RCC 7860 (cell line): ENCODE measurements at regions not wholly inside any gene's neighbourhood (a gene's known extent, or its start where the extent isn't known, plus 50 kb on each side); places are given as distances from the start of the nearest gene placed in this dataset.
"Not testable (repeated sequence)": the region's sequence is repeated elsewhere in the genome, so short reads cannot be mapped to it uniquely, and the experiment has no call there.

ENCODE experiments used
- DNase-seq: peaks from one replicate; pipeline ENCODE4 v3.0.0-alpha.2; 2015; ENCODE audit warnings: low spot score
- FAIRE-seq: peaks from 2 replicates; lab custom pipeline; 2012; peaks lifted over from hg19 to GRCh38; lab: Jason Lieb, UNC

- DNase-seq (no peak), FAIRE-seq (no peak)
Measured at GRCh38 chr14:61602003-61602732, 93.1 kb upstream of the HIF1A start.

GRCh38 chr14:61602733-61603077, 92.6 kb upstream of the HIF1A start:
- FAIRE-seq, result no peak

GRCh38 chr14:61603736-61604135, 91.6 kb upstream of the HIF1A start:
- no peak for FAIRE-seq
- no peak for DNase-seq

More at GRCh38 chr14:61602733-61603077, 92.6 kb upstream of the HIF1A start:
- DNase-seq, result no peak

- DNase-seq (no peak), FAIRE-seq (no peak)
Measured at GRCh38 chr14:61607570-61608244, 87.6 kb upstream of the HIF1A start.

GRCh38 chr14:61608245-61609165, 86.8 kb upstream of the HIF1A start:
- DNase-seq (no peak), FAIRE-seq (no peak)

- DNase-seq, result peak; percentile 42
Measured at GRCh38 chr14:61609191-61609843, 86.0 kb upstream of the HIF1A start.

GRCh38 chr14:61609884-61610283, 85.4 kb upstream of the HIF1A start:
- no peak for DNase-seq
- no peak for FAIRE-seq

More at GRCh38 chr14:61609191-61609843, 86.0 kb upstream of the HIF1A start:
- FAIRE-seq, result no peak

- FAIRE-seq (no peak), DNase-seq (no peak)
Measured at GRCh38 chr14:61610900-61611299, 84.4 kb upstream of the HIF1A start.

GRCh38 chr14:61611880-61612630, 83.3 kb upstream of the HIF1A start:
- FAIRE-seq (no peak), DNase-seq (no peak)

- DNase-seq, FAIRE-seq: not testable (repeated sequence)
Measured at GRCh38 chr14:61613006-61613405, 82.3 kb upstream of the HIF1A start.

- DNase-seq (no peak), FAIRE-seq (no peak)
Measured at GRCh38 chr14:61614693-61615092, 80.6 kb upstream of the HIF1A start.

- peak; percentile 53 for DNase-seq
Measured at GRCh38 chr14:61615743-61616523, 79.4 kb upstream of the HIF1A start.

GRCh38 chr14:61616524-61617185, 78.7 kb upstream of the HIF1A start:
- FAIRE-seq (peak; percentile 74), DNase-seq (peak; percentile 54)

More at GRCh38 chr14:61615743-61616523, 79.4 kb upstream of the HIF1A start:
- peak; percentile 60 for FAIRE-seq

GRCh38 chr14:61618448-61618847, 76.9 kb upstream of the HIF1A start:
- FAIRE-seq (no peak), DNase-seq (no peak)

- no peak for FAIRE-seq
- no peak for DNase-seq
Measured at GRCh38 chr14:61619494-61619893, 75.8 kb upstream of the HIF1A start.

- FAIRE-seq (no peak), DNase-seq (no peak)
Measured at GRCh38 chr14:61620130-61620946, 75.0 kb upstream of the HIF1A start.

- no peak for FAIRE-seq
- DNase-seq, result no peak
Measured at GRCh38 chr14:61621444-61621843, 73.9 kb upstream of the HIF1A start.

- no peak for FAIRE-seq
Measured at GRCh38 chr14:61622051-61622450, 73.3 kb upstream of the HIF1A start.

More at GRCh38 chr14:61622051-61622450, 73.3 kb upstream of the HIF1A start:
- DNase-seq, result no peak
